Transverse colon (tissue), 3 donors: ENCODE measurements at regions not wholly inside any gene's neighbourhood (a gene's known extent, or its start where the extent isn't known, plus 50 kb on each side); places are given as distances from the start of the nearest gene placed in this dataset.

Experiments
- POLR2A ChIP-seq: fragments of 450-650 bp; IDR thresholded peaks from one replicate; pipeline ENCODE4 v1.6.1; 2016; ENCODE audit warnings: antibody characterized with exemption, mild to moderate bottlenecking, moderate library complexity
- TF ChIP-seq, protein P1 (sequence below), 5 experiments: fragments of 200-600 bp in 3 of 5; fragments of 450-650 bp in 2 of 5; sonication (generic) in 3 of 5; IDR thresholded peaks; 1 replicate in 2 of 5; 2 replicates in 3 of 5; pipeline ENCODE4 v1.5.1; 2016 to 2017; ENCODE audit warnings: antibody characterized with exemption in 5 of 5, inconsistent platforms in 3 of 5, mild to moderate bottlenecking in 2 of 5, moderate library complexity in 1 of 5

DNA sequence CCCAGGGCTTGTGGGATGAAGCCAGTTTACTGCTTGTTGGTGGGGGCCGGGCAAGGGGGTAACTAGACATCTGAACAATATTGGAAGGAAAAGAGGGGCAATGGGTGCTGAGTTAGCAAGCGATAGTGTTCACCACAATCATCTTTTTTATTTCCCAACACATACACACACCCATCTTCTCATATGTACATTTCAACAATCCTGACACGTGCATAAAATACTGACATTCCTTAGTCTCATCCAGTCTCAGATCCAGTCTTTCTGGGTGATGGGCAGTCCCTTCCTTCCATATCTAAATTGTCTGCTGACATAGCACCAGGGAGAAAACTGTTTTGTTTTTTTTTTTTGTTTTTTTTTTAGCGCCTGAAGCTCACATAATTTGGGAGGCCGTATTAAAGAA is 333.6 kb upstream of the TRPC7 start:
- TF ChIP-seq, protein P1, sequence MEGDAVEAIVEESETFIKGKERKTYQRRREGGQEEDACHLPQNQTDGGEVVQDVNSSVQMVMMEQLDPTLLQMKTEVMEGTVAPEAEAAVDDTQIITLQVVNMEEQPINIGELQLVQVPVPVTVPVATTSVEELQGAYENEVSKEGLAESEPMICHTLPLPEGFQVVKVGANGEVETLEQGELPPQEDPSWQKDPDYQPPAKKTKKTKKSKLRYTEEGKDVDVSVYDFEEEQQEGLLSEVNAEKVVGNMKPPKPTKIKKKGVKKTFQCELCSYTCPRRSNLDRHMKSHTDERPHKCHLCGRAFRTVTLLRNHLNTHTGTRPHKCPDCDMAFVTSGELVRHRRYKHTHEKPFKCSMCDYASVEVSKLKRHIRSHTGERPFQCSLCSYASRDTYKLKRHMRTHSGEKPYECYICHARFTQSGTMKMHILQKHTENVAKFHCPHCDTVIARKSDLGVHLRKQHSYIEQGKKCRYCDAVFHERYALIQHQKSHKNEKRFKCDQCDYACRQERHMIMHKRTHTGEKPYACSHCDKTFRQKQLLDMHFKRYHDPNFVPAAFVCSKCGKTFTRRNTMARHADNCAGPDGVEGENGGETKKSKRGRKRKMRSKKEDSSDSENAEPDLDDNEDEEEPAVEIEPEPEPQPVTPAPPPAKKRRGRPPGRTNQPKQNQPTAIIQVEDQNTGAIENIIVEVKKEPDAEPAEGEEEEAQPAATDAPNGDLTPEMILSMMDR (IDR thresholded peaks at IDR 0.05), result no peak
- TF ChIP-seq POLR2A, result no peak
